Glomerular endothelial cell (primary cell): ENCODE measurements at regions not wholly inside any gene's neighbourhood (a gene's known extent, or its start where the extent isn't known, plus 50 kb on each side); places are given as distances from the start of the nearest gene placed in this dataset.

ENCODE experiments used
- DNase-seq: peaks from one replicate; pipeline ENCODE4 v3.0.0-alpha.2; 2011; ENCODE audit warnings: low read depth, low spot score; ENCODE audit errors: extremely low read depth

- no peak for DNase-seq
Measured at GRCh38 chr5:89286320-89286719, 403.3 kb upstream of the MEF2C start.

GRCh38 chr5:89283728-89284493, 400.9 kb upstream of the MEF2C start:
- no peak for DNase-seq

DNA sequence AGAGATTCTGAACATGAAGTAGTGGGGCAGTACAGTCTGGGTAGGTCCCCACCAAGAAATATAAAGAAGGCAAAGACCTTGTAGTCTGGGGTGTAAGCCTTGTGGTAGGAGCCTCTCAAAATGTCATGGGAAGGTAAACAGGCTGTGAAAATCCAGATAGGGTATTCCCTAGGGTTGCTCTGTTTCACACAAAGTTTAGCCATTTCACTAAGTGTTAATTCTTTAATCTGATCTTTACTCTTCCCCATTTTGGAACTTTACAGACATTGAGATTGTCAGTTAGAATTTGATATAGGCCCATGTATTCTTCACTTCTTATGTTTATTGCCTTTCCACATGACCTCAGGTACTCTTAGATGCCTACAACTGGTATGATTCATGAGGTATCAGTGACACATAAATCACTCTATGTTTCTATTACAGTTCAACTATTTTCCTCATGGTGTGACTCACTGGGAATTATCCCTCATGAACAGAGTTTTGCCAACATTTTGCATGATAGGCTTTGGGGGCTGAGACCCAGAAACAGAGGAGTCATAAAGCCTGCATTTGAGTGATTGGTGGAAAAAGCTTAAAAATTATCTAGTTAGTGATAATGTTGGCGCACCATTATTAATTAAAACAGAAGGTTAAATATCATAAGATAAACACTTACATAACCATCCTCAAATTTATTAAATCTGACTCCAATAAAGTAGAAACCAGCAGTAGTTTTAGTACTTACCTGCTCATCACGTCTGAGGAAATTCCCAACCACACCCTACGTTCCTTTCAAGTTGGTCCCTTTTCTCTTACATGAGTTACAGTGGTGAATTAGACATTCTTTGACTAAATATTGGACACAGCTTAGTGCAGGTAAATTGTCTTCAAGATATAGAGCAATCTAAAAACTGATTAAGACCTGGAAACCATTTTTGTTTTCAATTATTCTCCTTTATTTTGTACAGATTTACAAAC, 399.8 kb upstream of the MEF2C start:
- DNase-seq = no peak

GRCh38 chr5:89281766-89282553, 399.0 kb upstream of the MEF2C start:
- no peak for DNase-seq

- no peak for DNase-seq
Measured at GRCh38 chr5:89281211-89281610, 398.2 kb upstream of the MEF2C start.

- no peak for DNase-seq
Measured at GRCh38 chr5:89280103-89281037, 397.4 kb upstream of the MEF2C start.

DNA sequence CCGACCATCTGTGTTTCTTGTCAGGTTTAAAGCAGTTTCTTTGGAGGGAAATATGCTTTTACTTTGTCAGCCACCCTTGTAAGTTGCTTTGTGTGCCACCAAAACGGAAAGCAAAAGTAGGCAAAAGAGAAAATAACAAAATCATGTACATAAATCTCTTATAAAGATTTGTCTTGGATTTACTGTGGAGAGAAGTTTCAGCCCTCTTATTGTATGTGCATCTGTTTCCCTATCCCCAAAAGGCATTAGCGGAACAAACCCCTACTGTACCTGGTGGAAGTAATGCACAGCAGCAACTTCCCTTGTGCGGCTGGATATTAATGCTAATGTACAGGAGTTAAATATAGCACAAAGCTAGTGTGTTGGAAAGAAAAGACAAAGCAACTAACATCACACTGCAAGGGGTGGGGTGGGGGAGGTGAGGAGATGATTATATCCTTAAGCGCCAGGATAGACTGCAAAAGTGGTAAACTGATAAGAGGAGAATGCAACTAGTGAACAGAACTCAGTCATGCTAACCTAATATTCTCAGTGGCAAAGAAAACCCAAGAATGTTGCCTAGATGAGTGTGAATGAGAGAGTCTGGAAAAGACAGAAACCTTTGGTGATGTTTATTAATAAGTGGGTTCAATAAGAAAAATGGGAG, 396.5 kb upstream of the MEF2C start:
- DNase-seq = no peak

- no peak for DNase-seq
Measured at GRCh38 chr5:89277816-89278215, 394.8 kb upstream of the MEF2C start.

- no peak for DNase-seq
Measured at GRCh38 chr5:89276566-89277305, 393.8 kb upstream of the MEF2C start.

DNA sequence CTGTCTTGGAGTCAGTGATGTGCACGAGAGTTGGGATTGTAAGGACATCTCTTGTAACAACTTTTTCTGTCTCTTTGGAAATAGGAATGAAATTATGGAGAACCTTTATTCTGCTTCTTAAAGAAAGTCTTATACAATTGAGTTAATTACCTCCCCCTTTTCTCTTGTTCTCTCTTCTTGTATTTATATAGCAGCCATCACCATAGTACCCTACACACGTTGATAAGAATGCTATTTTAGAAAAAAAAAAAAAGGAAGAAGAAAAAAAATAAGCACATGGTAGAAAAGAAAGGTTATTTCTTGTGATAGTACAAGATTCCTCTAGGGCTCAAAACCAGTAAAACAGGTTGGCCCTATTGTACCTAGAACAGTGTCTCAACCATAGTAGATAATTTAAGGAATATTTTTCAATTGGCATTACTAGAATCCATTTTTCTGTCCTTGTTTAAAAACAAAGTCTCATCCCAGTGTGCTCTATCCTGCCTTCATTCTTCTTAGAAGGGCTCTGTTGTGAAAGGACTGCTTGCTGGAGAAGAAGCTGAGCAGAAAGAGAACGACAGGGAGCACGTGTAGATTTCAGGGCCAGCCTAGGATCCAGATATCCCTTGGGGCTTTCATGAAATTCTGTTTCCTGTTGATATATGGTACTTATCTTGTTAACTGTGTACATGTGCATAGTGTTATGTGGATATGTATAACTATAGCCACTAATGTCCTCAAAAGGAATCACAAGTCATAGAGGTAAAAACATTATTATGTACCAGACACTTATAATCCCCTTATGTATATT, 392.3 kb upstream of the MEF2C start:
- no peak for DNase-seq

DNA sequence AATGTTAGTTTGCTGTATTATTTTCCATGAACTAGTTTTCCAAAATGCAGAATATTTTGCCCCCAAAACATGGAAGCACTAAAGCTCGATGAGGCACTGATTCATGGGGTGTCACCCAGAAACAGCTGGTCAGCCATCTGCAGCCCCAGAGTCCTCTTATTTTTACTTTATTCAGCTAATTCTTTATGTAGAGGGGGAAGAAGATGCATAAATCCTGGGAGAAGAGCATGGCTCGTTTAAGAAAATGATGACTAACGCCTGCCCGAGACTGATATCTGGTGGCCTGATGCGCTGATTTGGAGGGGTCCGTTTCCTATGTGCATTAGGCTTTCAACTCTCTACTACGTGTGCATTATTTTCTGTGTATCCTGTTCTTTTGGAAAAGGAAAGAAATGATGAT, 390.3 kb upstream of the MEF2C start:
- DNase-seq = no peak

GRCh38 chr5:89270901-89271300, 387.9 kb upstream of the MEF2C start:
- DNase-seq = no peak

GRCh38 chr5:89269721-89270120, 386.7 kb upstream of the MEF2C start:
- no peak for DNase-seq

DNA sequence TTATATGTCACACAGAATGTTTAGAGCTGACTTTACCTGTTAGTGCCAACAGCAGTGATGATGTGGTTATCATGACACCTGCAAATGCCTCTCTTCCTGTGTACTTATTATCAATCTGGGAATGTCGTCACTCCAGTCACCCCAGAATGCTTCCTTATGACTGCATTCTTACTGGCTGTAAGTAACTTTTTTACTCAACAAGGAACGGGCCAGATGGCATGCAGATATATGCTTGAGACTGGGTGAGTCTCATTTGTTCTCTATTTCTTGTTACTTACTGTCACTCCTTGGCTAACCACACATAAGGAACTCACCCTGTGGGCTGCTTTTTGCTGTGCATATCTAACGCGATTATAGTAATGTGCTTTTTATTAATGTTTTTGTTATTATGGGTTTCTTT, 385.5 kb upstream of the MEF2C start:
- no peak for DNase-seq

DNA sequence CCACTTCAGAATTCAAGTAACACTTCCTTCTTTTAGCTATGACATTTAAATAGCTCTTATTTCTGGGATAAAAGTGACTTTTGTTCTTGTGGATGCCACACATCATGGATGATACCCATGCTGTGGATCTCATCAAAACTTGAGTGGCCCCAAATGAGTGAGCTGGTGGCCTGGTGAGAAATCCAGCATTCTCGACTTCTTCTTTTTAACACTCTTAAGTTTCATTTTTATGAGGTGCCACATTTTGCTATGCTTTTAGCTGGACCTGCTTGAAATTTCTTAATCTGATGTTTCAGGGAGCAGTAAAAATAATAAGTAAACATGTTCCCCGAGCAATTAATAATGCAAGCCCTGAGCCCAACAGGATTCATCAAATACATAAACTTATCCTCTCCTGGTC, 384.8 kb upstream of the MEF2C start:
- DNase-seq = no peak

- no peak for DNase-seq
Measured at GRCh38 chr5:89265511-89266179, 382.7 kb upstream of the MEF2C start.

- no peak for DNase-seq
Measured at GRCh38 chr5:89263846-89264245, 380.9 kb upstream of the MEF2C start.

DNA sequence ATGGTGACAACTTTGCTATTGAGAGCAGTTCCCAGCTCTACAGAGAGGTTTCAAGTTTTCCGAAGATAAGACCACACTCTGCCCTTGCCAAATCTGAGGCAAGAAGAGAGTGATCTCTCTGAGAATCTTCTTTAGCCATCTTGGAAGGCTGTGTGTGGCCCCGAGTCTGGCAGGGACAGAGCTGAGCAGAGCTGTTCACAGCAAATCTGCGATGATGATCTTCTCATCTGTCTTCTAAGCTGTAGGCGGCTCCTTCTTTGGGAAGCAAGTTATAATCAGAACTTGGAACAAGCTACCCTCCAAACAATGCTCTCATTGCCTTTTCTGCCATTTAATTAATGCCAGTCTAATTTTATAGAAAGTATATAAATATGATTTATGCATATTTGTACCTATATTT, 379.0 kb upstream of the MEF2C start:
- DNase-seq = no peak
